Neutrophil (primary cell): ENCODE measurements at regions not wholly inside any gene's neighbourhood (a gene's known extent, or its start where the extent isn't known, plus 50 kb on each side); places are given as distances from the start of the nearest gene placed in this dataset.

Experiments
- H3K27ac ChIP-seq: fragments of 200-600 bp; sonication (generic); 2 replicates; pipeline ENCODE4 v1.5.1; 2016; ENCODE audit warnings: mild to moderate bottlenecking, moderate library complexity
- H3K27me3 ChIP-seq: fragments of 200-600 bp; sonication (generic); 2 replicates; pipeline ENCODE4 v1.6.0; 2016; ENCODE audit warnings: mild to moderate bottlenecking
- H3K36me3 ChIP-seq: fragments of 200-600 bp; sonication (generic); 2 replicates; pipeline ENCODE4 v1.5.1; 2017
- H3K4me1 ChIP-seq, 2 experiments: fragments of 200-600 bp in 1 of 2; sonication (generic) in 1 of 2; 1 replicate in 1 of 2; 2 replicates in 1 of 2; pipeline versions ENCODE4 v1.5.1 to v1.6.1; 2013 to 2016; ENCODE audit warnings: low read depth in 1 of 2, low read length in 1 of 2, mild to moderate bottlenecking in 1 of 2, moderate library complexity in 1 of 2; ENCODE audit not compliant: control insufficient read depth in 1 of 2, insufficient read depth in 1 of 2
- H3K4me3 ChIP-seq, 2 experiments: fragments of 200-600 bp in 1 of 2; sonication (generic) in 1 of 2; 1 replicate in 1 of 2; 2 replicates in 1 of 2; pipeline ENCODE4 v1.5.1; 2013 to 2016; ENCODE audit warnings: low read depth in 1 of 2, low read length in 1 of 2, mild to moderate bottlenecking in 1 of 2, moderate library complexity in 1 of 2
- H3K9me3 ChIP-seq: fragments of 200-600 bp; sonication (generic); 2 replicates; pipeline ENCODE4 v1.5.1; 2016
- TF ChIP-seq, protein P1 (sequence below): fragments of 200-600 bp; sonication (generic); IDR thresholded peaks from 2 replicates; pipeline ENCODE4 v1.5.1; 2016; ENCODE audit warnings: antibody characterized with exemption

DNA sequence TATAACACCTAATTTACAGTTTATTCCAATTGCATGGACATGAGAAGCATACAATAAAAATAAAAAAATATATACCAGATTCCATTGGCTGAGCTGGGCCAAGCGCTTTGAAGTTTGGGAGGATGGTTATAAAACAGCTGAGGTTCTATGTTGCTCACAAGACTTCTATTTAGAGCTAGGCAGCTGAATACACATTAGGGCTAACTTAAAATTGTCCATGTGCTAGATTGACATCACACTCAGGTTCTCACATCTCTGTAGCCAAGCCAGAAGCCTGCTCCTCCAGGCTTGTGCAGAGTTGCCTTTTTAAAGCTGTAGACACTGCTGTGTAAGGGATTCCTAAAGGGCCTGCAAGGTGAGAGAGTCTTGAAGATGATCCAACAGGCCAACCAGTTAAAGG is 871.1 kb upstream of the FANCL start:
- Histone ChIP-seq H3K36me3 (no peaks in the 10 kb centered on the region), H3K9me3 (no peaks in the 10 kb centered on the region), H3K27ac (no peak overlapping the region), H3K4me3 (no peak overlapping the region), H3K27me3 (no peaks in the 10 kb centered on the region), H3K4me1 (no peaks in the 10 kb centered on the region)
- TF ChIP-seq, protein P1, sequence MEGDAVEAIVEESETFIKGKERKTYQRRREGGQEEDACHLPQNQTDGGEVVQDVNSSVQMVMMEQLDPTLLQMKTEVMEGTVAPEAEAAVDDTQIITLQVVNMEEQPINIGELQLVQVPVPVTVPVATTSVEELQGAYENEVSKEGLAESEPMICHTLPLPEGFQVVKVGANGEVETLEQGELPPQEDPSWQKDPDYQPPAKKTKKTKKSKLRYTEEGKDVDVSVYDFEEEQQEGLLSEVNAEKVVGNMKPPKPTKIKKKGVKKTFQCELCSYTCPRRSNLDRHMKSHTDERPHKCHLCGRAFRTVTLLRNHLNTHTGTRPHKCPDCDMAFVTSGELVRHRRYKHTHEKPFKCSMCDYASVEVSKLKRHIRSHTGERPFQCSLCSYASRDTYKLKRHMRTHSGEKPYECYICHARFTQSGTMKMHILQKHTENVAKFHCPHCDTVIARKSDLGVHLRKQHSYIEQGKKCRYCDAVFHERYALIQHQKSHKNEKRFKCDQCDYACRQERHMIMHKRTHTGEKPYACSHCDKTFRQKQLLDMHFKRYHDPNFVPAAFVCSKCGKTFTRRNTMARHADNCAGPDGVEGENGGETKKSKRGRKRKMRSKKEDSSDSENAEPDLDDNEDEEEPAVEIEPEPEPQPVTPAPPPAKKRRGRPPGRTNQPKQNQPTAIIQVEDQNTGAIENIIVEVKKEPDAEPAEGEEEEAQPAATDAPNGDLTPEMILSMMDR, result no peak

DNA sequence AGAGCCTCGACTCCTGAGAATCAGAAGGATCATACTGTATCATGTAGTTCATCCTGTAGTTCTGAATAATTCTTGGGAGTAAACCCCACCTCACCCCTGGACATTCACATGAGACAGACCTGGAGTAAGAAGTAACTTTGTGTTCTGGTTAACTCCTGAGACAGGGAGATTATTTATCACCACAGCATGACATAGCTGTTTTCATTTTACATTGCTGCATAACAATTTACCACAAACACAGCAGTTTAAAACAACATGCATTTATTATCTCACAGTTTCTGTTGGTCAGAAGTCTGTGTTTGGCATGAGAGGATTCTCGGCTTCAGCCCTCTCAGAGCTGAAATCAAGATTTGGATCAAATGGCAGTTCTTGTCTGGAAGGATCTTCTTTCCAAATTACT is 855.8 kb upstream of the FANCL start:
- Histone ChIP-seq H3K4me3 (no peak overlapping the region), H3K36me3 (no peaks in the 10 kb centered on the region), H3K27ac (no peak overlapping the region), H3K9me3 (no peaks in the 10 kb centered on the region), H3K4me1 (no peaks in the 10 kb centered on the region), H3K27me3 (no peaks in the 10 kb centered on the region)
- TF ChIP-seq, protein P1, result no peak

DNA sequence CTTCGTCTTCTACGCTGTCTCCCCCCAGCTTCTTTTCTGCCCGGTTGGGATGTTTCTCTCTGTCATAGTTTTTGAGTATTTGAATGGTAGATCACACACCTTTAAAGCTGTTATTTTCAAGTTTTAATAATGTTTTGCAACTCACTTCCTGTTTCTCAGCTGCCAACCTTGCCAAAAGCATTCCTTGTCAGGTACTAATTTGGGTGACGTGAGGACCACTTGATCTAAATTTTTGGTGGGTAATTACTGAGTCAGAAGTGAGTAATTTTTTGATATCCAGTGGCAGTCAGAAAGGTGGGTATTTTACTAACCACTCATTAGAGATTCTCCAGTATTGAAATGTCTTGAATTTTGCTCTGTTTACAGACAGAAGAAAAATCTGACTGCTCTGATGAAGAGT is 852.4 kb upstream of the FANCL start:
- Histone ChIP-seq H3K36me3 (no peaks in the 10 kb centered on the region), H3K27ac (no peak overlapping the region), H3K4me3 (no peak overlapping the region), H3K9me3 (no peaks in the 10 kb centered on the region), H3K27me3 (no peaks in the 10 kb centered on the region), H3K4me1 (no peaks in the 10 kb centered on the region)
- TF ChIP-seq, protein P1, result no peak

DNA sequence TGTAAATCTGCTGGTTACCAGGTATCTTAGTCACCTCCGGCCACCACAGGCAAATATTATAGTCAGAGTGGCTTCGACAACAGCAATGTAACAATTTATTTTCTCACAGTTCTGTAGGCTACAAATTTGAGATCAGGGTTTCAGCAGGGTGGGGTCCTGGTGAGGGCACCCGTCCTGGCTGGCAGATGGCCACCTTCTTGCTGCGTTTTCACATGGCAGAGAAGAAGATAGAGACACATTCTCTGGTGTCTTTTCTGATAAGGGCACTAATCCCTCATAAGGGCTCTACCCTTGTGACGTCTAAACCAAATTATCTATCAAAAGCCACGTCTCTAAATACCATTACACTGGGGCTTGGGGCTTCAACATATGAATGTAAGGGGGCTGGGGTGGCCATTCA is 843.2 kb upstream of the FANCL start:
- H3K9me3 ChIP-seq, result no peaks in the 10 kb centered on the region
- no peak overlapping the region for H3K27ac ChIP-seq
- H3K27me3 ChIP-seq, result no peaks in the 10 kb centered on the region
- no peak overlapping the region for H3K4me3 ChIP-seq
- TF ChIP-seq, protein P1, result no peak
- H3K4me1 ChIP-seq, result no peaks in the 10 kb centered on the region
- H3K36me3 ChIP-seq, result no peaks in the 10 kb centered on the region

DNA sequence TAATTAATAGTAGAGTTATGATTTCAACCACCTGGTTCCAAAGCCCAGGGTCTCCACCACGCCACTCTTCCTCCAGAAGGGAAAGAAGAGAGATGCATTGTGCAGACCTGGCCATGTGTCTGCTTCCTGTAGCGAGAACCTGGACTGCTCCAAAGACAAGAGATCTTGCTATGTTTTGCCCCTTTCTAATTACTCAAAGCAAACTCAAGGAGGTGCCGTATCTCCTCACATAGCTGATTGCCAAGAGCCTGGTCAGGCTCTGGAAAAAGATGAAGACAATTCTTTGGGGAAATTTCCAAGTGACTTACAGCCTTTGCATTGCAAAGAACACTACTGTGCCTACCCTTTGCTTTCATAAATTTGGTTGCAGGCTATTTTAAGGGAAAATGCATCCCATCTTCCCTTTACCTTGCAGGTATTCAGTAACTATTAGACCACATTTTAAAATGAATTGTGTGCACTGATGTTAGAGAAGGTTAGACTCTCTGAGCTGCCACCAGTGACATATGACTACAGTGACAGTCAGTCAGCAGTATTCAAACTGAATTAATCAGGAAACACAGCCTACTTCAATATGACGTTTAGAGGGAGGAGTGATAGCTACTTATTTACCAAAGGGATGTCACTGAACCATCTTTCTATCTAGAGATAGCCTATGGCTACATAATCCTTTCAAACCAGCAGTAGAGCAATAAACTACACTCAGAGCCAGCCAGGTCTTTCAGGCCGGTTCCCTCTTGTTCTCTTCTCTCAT is 842.1 kb upstream of the FANCL start:
- H3K4me3 ChIP-seq, result no peak overlapping the region
- TF ChIP-seq, protein P1, result no peak
- H3K4me1 ChIP-seq, result no peaks in the 10 kb centered on the region

More for the DNA sequence above, 842.1 kb upstream of the FANCL start:
- Histone ChIP-seq H3K27me3 (no peaks in the 10 kb centered on the region), H3K27ac (no peak overlapping the region), H3K9me3 (no peaks in the 10 kb centered on the region), H3K36me3 (no peaks in the 10 kb centered on the region)
